Right lung (tissue), 2 donors: ENCODE measurements at regions not wholly inside any gene's neighbourhood (a gene's known extent, or its start where the extent isn't known, plus 50 kb on each side); places are given as distances from the start of the nearest gene placed in this dataset.
"Not testable (repeated sequence)": the region's sequence is repeated elsewhere in the genome, so short reads cannot be mapped to it uniquely, and the experiment has no call there.

ENCODE experiments used
- DNase-seq, 2 donors: peaks; one replicate each; pipeline ENCODE4 v3.0.0-alpha.2; 2013

DNA sequence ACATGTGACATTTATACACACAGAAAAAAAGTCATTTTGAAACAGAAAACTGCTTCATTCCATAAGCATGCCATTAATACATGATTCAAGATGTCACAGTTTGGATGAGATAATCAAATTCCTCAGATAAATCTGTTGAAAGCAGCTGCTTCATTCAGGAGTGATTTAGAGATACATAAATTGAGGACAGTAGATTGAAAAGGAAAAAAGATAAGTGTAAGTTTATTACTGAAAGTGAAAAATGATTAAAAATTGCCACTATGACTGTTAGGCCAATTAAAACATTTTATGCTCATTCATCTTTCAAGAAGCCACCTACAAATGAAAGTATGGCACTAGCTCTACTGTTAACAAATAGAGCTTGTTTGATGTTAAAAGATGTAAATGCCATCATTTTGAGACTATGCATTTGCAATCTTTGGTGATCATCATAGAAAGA is 136.9 kb upstream of the CDK6 start:
- no peak for DNase-seq

- DNase-seq, result no peak
Observed at GRCh38 chr7:92972441-92972840, 136.1 kb upstream of the CDK6 start.

GRCh38 chr7:92969061-92969460 is 132.7 kb upstream of the CDK6 start:
- no peak for DNase-seq

- DNase-seq, result no peak
Observed at GRCh38 chr7:92968502-92968901, 132.1 kb upstream of the CDK6 start.

DNA sequence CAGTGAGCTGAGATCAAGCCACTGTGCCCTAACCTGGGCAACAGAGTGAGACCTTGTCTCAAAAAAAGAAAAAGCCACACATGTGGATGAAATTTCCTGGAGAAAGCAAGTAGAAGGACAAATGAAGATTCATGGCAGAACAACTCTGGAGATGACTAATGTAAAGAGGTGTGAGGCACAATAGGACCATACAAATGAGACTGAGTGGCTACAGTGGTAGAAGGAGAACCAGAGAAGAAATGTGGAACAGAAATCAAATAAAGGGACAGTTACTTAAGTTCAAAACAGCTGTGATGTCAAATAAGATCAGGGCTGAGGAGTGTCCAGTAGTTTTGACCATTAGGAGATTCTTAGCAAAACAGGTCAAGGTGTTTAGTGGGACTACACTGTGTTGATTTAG is 130.9 kb upstream of the CDK6 start:
- no peak for DNase-seq

- no peak for DNase-seq
Observed at GRCh38 chr7:92964141-92964540, 127.8 kb upstream of the CDK6 start.

DNA sequence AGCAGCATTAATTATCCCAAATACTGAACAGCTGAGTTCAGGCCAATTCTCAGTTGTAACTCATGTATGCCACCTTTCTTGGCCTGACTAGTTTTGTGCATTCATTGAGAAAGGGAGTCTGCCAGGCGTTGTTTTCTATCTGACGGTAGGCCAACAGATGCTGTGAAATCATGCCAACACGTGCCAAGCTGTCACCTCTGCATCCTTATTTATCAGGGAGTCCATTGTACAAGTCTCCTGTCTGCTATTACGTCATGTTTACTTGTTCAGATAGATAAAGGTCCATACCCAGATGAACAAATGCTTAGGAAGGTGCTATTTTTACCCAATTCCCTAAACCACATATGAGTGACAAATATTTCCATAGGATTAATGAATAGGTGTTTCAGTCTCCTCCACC is 127.2 kb upstream of the CDK6 start:
- DNase-seq, result no peak

DNA sequence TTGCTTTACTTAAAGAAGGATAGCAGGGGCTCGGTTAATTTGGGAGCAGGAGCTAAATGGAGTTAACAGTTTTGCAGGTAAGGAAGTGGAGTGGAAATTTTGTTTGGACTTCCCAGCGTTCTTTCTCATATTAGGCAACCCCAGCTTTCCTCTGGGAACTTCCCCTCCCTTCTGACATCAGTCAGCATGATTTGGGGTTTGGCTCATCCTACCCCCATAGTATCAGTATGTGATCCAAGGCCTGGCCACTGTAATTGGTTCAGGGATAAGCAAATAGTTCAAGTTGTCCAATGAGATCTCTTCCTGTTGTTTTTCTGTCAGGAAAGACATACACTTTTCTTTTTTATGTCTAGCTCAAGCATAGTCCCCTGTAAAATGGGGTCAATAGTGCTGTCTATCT is 125.6 kb upstream of the CDK6 start:
- DNase-seq, result no peak

- DNase-seq, result no peak
Observed at GRCh38 chr7:92956575-92956974, 120.2 kb upstream of the CDK6 start.

- no peak for DNase-seq
Observed at GRCh38 chr7:92955081-92955480, 118.7 kb upstream of the CDK6 start.

- DNase-seq, result no peak
Observed at GRCh38 chr7:92953657-92954056, 117.3 kb upstream of the CDK6 start.

DNA sequence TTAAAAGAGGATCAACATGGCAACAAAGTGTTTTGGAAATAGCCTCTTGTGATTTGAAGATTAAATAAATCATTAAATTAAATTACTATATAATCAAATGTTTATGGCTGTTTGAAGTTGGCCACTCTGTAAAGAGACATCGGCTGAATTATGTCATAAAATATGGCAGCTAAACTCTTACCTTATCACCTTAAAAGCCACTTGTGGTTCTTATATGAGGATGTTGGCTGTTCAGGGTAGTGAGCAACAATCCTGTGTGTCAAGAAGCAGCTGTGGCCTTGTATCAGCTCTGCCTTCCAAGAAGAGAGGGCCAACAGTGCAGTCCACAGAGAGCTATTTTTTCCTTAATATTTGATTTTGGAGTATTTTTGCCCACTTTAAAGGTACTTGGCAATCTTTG is 113.4 kb upstream of the CDK6 start:
- no peak for DNase-seq

GRCh38 chr7:92945840-92946239 is 109.5 kb upstream of the CDK6 start:
- DNase-seq, result no peak

- DNase-seq, result peak; percentile 65 to 84
Observed at GRCh38 chr7:92944633-92945032, 108.3 kb upstream of the CDK6 start.

GRCh38 chr7:92942706-92943105 is 106.3 kb upstream of the CDK6 start:
- DNase-seq, result not testable (repeated sequence)

DNA sequence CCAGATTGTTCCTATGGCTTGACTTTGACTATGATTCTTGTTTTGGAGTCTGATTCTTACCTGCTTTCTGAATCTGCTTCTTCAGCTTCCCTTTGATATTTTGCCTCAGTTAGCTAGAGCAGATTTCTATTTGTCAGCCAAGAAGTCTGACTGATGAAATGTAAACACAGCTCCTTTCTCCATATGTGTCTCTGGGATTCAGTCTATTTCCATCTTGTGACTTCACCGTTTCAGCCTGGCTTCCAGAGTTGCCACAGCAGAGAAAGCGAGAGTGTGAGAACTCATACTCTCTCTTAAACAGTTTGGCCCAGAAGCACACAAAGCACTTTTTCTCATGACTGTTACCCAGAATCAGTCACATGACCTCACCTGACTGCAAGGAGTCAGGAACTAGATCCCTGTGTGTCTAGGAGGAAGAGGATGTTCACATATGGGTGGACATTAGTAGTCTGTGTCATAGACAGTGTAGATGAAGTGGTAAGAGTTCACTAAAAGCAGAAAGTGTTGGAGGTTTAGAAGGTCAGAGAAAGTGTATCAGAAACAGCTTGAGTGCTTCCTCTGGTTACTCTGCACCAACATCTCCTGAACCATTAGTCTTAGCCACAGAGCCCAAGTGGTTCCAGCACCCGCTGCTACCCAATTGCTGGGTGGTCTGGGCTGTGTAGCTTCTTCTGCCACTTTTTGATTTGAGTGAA is 103.4 kb upstream of the CDK6 start:
- DNase-seq, result no peak

GRCh38 chr7:92934096-92934495 is 97.7 kb upstream of the CDK6 start:
- no peak for DNase-seq

GRCh38 chr7:92932450-92932849 is 96.1 kb upstream of the CDK6 start:
- DNase-seq, result no peak

DNA sequence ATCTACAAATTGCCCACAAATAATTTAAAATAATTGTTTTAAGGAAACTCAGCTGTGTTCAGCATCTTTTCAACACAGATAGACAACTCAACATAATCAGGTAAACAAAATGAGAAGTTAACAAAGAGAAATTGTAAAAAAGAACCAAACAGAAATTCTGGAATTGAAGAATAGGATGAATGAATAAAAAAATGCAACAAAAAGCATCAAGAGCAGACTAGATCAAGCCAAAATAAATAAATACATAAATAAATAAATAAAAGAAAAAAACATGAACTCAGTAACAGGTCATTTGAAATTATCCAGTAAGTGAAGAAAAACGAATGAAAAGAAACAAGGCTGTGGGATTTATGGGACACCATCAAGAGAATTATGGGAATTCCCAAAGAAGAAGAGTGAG is 94.0 kb upstream of the CDK6 start:
- no peak for DNase-seq

DNA sequence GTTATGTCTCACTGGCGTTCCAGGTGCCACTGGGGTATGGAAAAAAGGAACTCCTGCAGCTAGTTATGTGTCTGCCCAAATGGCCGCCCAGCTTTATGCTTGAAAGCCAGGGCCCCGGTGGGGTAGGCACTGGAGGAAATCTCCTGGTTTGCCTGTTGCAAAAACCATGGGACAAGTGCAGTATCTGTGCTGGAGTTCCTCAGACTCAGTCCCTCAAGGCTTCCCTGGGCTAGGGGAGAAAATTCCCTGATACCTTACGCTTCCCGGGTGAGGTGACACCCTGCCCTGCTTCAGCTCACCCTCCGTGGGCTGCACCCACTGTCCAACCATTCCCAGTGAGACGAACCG is 90.3 kb upstream of the CDK6 start:
- DNase-seq, result no peak

GRCh38 chr7:92925876-92926696 is 89.7 kb upstream of the CDK6 start:
- DNase-seq, result peak in 1 of 2 donors; percentile 32

- no peak for DNase-seq
Observed at GRCh38 chr7:92924800-92925199, 88.4 kb upstream of the CDK6 start.

GRCh38 chr7:92917230-92917629 is 80.9 kb upstream of the CDK6 start:
- DNase-seq, result no peak
